ENCODE measurements at regions not wholly inside any gene's neighbourhood (a gene's known extent, or its start where the extent isn't known, plus 50 kb on each side); places are given as distances from the start of the nearest gene placed in this dataset.

DNA sequence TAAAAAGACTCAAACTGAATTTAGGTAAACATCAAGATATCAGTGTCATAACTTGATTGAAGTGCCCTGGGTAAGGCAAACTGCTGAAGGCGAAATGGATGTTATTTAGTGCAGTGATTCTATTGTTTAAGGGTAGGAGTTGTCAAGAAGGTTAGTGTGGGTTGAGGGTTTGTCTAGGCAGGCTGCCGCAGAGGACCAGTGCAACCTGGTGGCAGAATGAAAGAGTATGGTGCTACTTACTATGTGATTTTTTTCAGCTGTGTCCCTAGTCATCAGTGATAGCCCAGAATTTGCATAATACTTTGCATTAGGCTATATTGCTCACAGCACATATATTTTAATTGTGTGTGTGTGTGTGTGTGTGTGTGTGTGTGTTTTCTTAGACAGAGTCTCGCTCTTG, 1127.0 kb downstream of the GALC start:
- intact Hi-C loops (cut with micrococcal nuclease): no loop called here
- peaks cover 5 to 9% of the 10 kb centered on the region in 2 donors for H3K9me3 Mint-ChIP-seq

GRCh38 chr14:86858591-86858990, 1134.4 kb downstream of the GALC start:
- H3K4me3 ChIP-seq (ENCODE audit: low read length): no peak overlapping the region
- H3K9me3 ChIP-seq (ENCODE audit: control insufficient read depth, insufficient read depth, low read length): no peaks in the 10 kb centered on the region
- intact Hi-C loops (cut with micrococcal nuclease): no loop called here
- Mint-ChIP-seq H3K4me1 (no peaks in the 10 kb centered on the region), H3K27ac (no peak overlapping the region), H3K4me3 (no peak overlapping the region), H3K9me3 (peaks cover 6 to 9% of the 10 kb centered on the region in 2 donors), H3K36me3 (no peaks in the 10 kb centered on the region), H3K27me3 (ENCODE audit: low read depth in 2 of 2) (no peaks in the 10 kb centered on the region)
- ATAC-seq: no peak
- H3K27me3 ChIP-seq (ENCODE audit: control insufficient read depth, insufficient read depth, low read length): no peaks in the 10 kb centered on the region
- H3K36me3 ChIP-seq (ENCODE audit: control insufficient read depth, insufficient read depth, low read length): no peaks in the 10 kb centered on the region
- TF ChIP-seq CTCF (IDR thresholded peaks at IDR 0.05): no peak
- H3K4me1 ChIP-seq (ENCODE audit: control insufficient read depth, insufficient read depth, low read length): no peaks in the 10 kb centered on the region
- DNase-seq: no peak
- no peak overlapping the region for H3K27ac ChIP-seq (ENCODE audit: low read length)
- 80% methylated on average over 6 of the region's 6 CpGs for WGBS (ENCODE audit: insufficient coverage)

More for the DNA sequence above, 1127.0 kb downstream of the GALC start:
- no peak overlapping the region for H3K27ac ChIP-seq (ENCODE audit: low read length)
- Mint-ChIP-seq H3K4me1 (no peaks in the 10 kb centered on the region), H3K4me3 (no peak overlapping the region), H3K36me3 (no peaks in the 10 kb centered on the region), H3K27ac (no peak overlapping the region), H3K27me3 (ENCODE audit: low read depth in 2 of 2) (no peaks in the 10 kb centered on the region)
- TF ChIP-seq CTCF (IDR thresholded peaks at IDR 0.05): no peak
- peaks cover 3% of the 10 kb centered on the region for H3K9me3 ChIP-seq (ENCODE audit: control insufficient read depth, insufficient read depth, low read length)
- no peak for ATAC-seq
- 84% methylated on average over 2 of the region's 3 CpGs for WGBS (ENCODE audit: insufficient coverage)
- no peaks in the 10 kb centered on the region for H3K4me1 ChIP-seq (ENCODE audit: control insufficient read depth, insufficient read depth, low read length)
- no peak for DNase-seq
- H3K36me3 ChIP-seq (ENCODE audit: control insufficient read depth, insufficient read depth, low read length): no peaks in the 10 kb centered on the region
- H3K27me3 ChIP-seq (ENCODE audit: control insufficient read depth, insufficient read depth, low read length): no peaks in the 10 kb centered on the region
- H3K4me3 ChIP-seq (ENCODE audit: low read length): no peak overlapping the region

DNA sequence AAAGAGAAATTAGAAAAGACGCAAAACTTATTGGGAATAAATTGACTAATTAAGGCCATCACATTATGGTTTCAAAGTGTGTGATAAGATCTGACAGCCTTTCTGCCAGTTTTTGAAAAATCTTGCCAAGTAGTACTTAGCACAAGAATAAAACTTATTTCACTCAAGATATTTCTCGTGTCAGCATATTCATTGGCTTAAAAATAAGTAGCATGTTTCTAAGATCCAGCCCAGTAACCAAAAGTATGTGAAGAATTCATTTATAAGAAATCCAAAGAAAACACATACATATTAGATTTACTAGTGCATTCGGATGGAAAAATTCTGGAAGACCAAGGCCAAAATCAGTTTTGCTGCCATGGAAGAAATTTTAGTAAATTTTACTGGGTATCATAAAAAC, 1135.0 kb downstream of the GALC start:
- H3K36me3 Mint-ChIP-seq: no peaks in the 10 kb centered on the region
- H3K27ac ChIP-seq (ENCODE audit: low read length): no peak overlapping the region
- 100% methylated on average over 1 of the region's 3 CpGs for WGBS (ENCODE audit: insufficient coverage)
- no peak for TF ChIP-seq CTCF (IDR thresholded peaks at IDR 0.05)
- H3K27me3 ChIP-seq (ENCODE audit: control insufficient read depth, insufficient read depth, low read length): no peaks in the 10 kb centered on the region
- H3K9me3 ChIP-seq (ENCODE audit: control insufficient read depth, insufficient read depth, low read length): no peaks in the 10 kb centered on the region
- DNase-seq (no peak), ATAC-seq (no peak)
- no peaks in the 10 kb centered on the region for H3K4me1 ChIP-seq (ENCODE audit: control insufficient read depth, insufficient read depth, low read length)
- H3K27ac Mint-ChIP-seq: no peak overlapping the region
- no peaks in the 10 kb centered on the region for H3K27me3 Mint-ChIP-seq (ENCODE audit: low read depth in 2 of 2)
- H3K4me1 Mint-ChIP-seq: no peaks in the 10 kb centered on the region
- H3K4me3 ChIP-seq (ENCODE audit: low read length): no peak overlapping the region
- intact Hi-C loops (cut with micrococcal nuclease): no loop called here
- no peaks in the 10 kb centered on the region for H3K36me3 ChIP-seq (ENCODE audit: control insufficient read depth, insufficient read depth, low read length)
- H3K9me3 Mint-ChIP-seq: peaks cover 8 to 15% of the 10 kb centered on the region in 2 donors
- H3K4me3 Mint-ChIP-seq: no peak overlapping the region

GRCh38 chr14:86852530-86852929, 1140.5 kb downstream of the GALC start:
- no peaks in the 10 kb centered on the region for H3K27me3 Mint-ChIP-seq (ENCODE audit: low read depth in 2 of 2)
- WGBS (ENCODE audit: insufficient coverage): 94% methylated on average over 4 of the region's 5 CpGs
- Histone ChIP-seq H3K9me3 (ENCODE audit: control insufficient read depth, insufficient read depth, low read length) (no peaks in the 10 kb centered on the region), H3K27ac (ENCODE audit: low read length) (no peak overlapping the region), H3K4me1 (ENCODE audit: control insufficient read depth, insufficient read depth, low read length) (no peaks in the 10 kb centered on the region), H3K36me3 (ENCODE audit: control insufficient read depth, insufficient read depth, low read length) (no peaks in the 10 kb centered on the region), H3K27me3 (ENCODE audit: control insufficient read depth, insufficient read depth, low read length) (no peaks in the 10 kb centered on the region), H3K4me3 (ENCODE audit: low read length) (no peak overlapping the region)
- DNase-seq: no peak
- peaks cover 13 to 18% of the 10 kb centered on the region in 2 donors for H3K9me3 Mint-ChIP-seq
- TF ChIP-seq CTCF (IDR thresholded peaks at IDR 0.05): no peak
- H3K36me3 Mint-ChIP-seq: no peaks in the 10 kb centered on the region
- intact Hi-C loops (cut with micrococcal nuclease): no loop called here
- H3K27ac Mint-ChIP-seq: no peak overlapping the region
- H3K4me3 Mint-ChIP-seq: no peak overlapping the region
- no peak for ATAC-seq
- H3K4me1 Mint-ChIP-seq: no peaks in the 10 kb centered on the region
